ENCODE measurements at regions not wholly inside any gene's neighbourhood (a gene's known extent, or its start where the extent isn't known, plus 50 kb on each side); places are given as distances from the start of the nearest gene placed in this dataset.
A peak's percentile ranks its signal among the peaks of the same experiment; 100 is the strongest.

- no peaks in the 10 kb centered on the region for H3K27me3 ChIP-seq (ENCODE audit: control insufficient read depth in 1 of 2, insufficient read depth in 2 of 2, low read length in 1 of 2)
- DNase-seq (no peak), ATAC-seq (ENCODE audit: low FRiP score) (no peak)
- H3K4me3 ChIP-seq (ENCODE audit: low read length in 2 of 2), result no peak overlapping the region
- no peaks in the 10 kb centered on the region for H3K36me3 ChIP-seq (ENCODE audit: control insufficient read depth in 1 of 2, insufficient read depth in 2 of 2, low read length in 1 of 2)
- H3K27ac ChIP-seq (ENCODE audit: low read depth in 1 of 2, low read length in 2 of 2), result no peak overlapping the region
- intact Hi-C loops (cut with DNase I), result no loop called here
- peaks cover 2% of the 10 kb centered on the region for H3K9me3 ChIP-seq (ENCODE audit: control insufficient read depth, low read length)
- H3K4me1 ChIP-seq (ENCODE audit: control insufficient read depth in 1 of 2, insufficient read depth in 2 of 2, low read length in 2 of 2), result peaks cover 0 to 2% of the 10 kb centered on the region in 2 donors
- 98 to 100% methylated on average over 1 of the region's 1 CpG for WGBS, 2 donors
Observed at GRCh38 chr6:71079677-71080076, 122.8 kb upstream of the B3GAT2 start.

GRCh38 chr6:71080133-71080532 lies 123.3 kb upstream of the B3GAT2 start:
- no peak overlapping the region for H3K4me3 ChIP-seq (ENCODE audit: low read length in 2 of 2)
- intact Hi-C loops (cut with DNase I), result no loop called here
- H3K27me3 ChIP-seq (ENCODE audit: control insufficient read depth in 1 of 2, insufficient read depth in 2 of 2, low read length in 1 of 2), result no peaks in the 10 kb centered on the region
- 48 to 72% methylated on average over 2 of the region's 2 CpGs for WGBS, 2 donors
- no peaks in the 10 kb centered on the region for H3K36me3 ChIP-seq (ENCODE audit: control insufficient read depth in 1 of 2, insufficient read depth in 2 of 2, low read length in 1 of 2)
- H3K27ac ChIP-seq (ENCODE audit: low read depth in 1 of 2, low read length in 2 of 2), result no peak overlapping the region
- ATAC-seq (ENCODE audit: low FRiP score), result no peak
- peaks cover 0 to 2% of the 10 kb centered on the region in 2 donors for H3K4me1 ChIP-seq (ENCODE audit: control insufficient read depth in 1 of 2, insufficient read depth in 2 of 2, low read length in 2 of 2)
- no peak for DNase-seq
- H3K9me3 ChIP-seq (ENCODE audit: control insufficient read depth, low read length), result peaks cover 2% of the 10 kb centered on the region

GRCh38 chr6:71080826-71081225 lies 124.0 kb upstream of the B3GAT2 start:
- Histone ChIP-seq H3K27ac (ENCODE audit: low read depth in 1 of 2, low read length in 2 of 2) (no peak overlapping the region), H3K9me3 (ENCODE audit: control insufficient read depth, low read length) (peaks cover 2% of the 10 kb centered on the region), H3K36me3 (ENCODE audit: control insufficient read depth in 1 of 2, insufficient read depth in 2 of 2, low read length in 1 of 2) (no peaks in the 10 kb centered on the region), H3K27me3 (ENCODE audit: control insufficient read depth in 1 of 2, insufficient read depth in 2 of 2, low read length in 1 of 2) (no peaks in the 10 kb centered on the region), H3K4me3 (ENCODE audit: low read length in 2 of 2) (no peak overlapping the region), H3K4me1 (ENCODE audit: control insufficient read depth in 1 of 2, insufficient read depth in 2 of 2, low read length in 2 of 2) (peaks cover 0 to 2% of the 10 kb centered on the region in 2 donors)
- DNase-seq (no peak), ATAC-seq (ENCODE audit: low FRiP score) (no peak)
- intact Hi-C loops (cut with DNase I), result no loop called here
- WGBS, 2 donors, result 1 to 7% methylated on average over 4 of the region's 4 CpGs

- H3K27me3 ChIP-seq (ENCODE audit: control insufficient read depth in 1 of 2, insufficient read depth in 2 of 2, low read length in 1 of 2), result no peaks in the 10 kb centered on the region
- ATAC-seq (ENCODE audit: low FRiP score) (no peak), DNase-seq (no peak)
- H3K27ac ChIP-seq (ENCODE audit: low read depth in 1 of 2, low read length in 2 of 2), result no peak overlapping the region
- peak overlapping the region in 1 of 2 donors; percentile 69 for H3K4me3 ChIP-seq (ENCODE audit: low read length in 2 of 2)
- WGBS, 2 donors, result 22 to 24% methylated on average over 6 of the region's 6 CpGs
- peaks cover 0 to 2% of the 10 kb centered on the region in 2 donors for H3K4me1 ChIP-seq (ENCODE audit: control insufficient read depth in 1 of 2, insufficient read depth in 2 of 2, low read length in 2 of 2)
- peaks cover 2% of the 10 kb centered on the region for H3K9me3 ChIP-seq (ENCODE audit: control insufficient read depth, low read length)
- intact Hi-C loops (cut with DNase I), result no loop called here
- no peaks in the 10 kb centered on the region for H3K36me3 ChIP-seq (ENCODE audit: control insufficient read depth in 1 of 2, insufficient read depth in 2 of 2, low read length in 1 of 2)
Observed at GRCh38 chr6:71082033-71082650, 125.3 kb upstream of the B3GAT2 start.

GRCh38 chr6:71083308-71083820 lies 126.5 kb upstream of the B3GAT2 start:
- Histone ChIP-seq H3K27me3 (ENCODE audit: control insufficient read depth in 1 of 2, insufficient read depth in 2 of 2, low read length in 1 of 2) (no peaks in the 10 kb centered on the region), H3K9me3 (ENCODE audit: control insufficient read depth, low read length) (no peaks in the 10 kb centered on the region), H3K27ac (ENCODE audit: low read depth in 1 of 2, low read length in 2 of 2) (no peak overlapping the region), H3K4me3 (ENCODE audit: low read length in 2 of 2) (no peak overlapping the region), H3K36me3 (ENCODE audit: control insufficient read depth in 1 of 2, insufficient read depth in 2 of 2, low read length in 1 of 2) (no peaks in the 10 kb centered on the region), H3K4me1 (ENCODE audit: control insufficient read depth in 1 of 2, insufficient read depth in 2 of 2, low read length in 2 of 2) (peaks cover 0 to 2% of the 10 kb centered on the region in 2 donors)
- ATAC-seq (ENCODE audit: low FRiP score) (no peak), DNase-seq (no peak)
- intact Hi-C loops (cut with DNase I), result no loop called here
- 31 to 32% methylated on average over 6 of the region's 6 CpGs for WGBS, 2 donors

GRCh38 chr6:71088166-71088565 lies 131.3 kb upstream of the B3GAT2 start:
- Histone ChIP-seq H3K4me1 (ENCODE audit: control insufficient read depth in 1 of 2, insufficient read depth in 2 of 2, low read length in 2 of 2) (no peaks in the 10 kb centered on the region), H3K27me3 (ENCODE audit: control insufficient read depth in 1 of 2, insufficient read depth in 2 of 2, low read length in 1 of 2) (no peaks in the 10 kb centered on the region), H3K36me3 (ENCODE audit: control insufficient read depth in 1 of 2, insufficient read depth in 2 of 2, low read length in 1 of 2) (no peaks in the 10 kb centered on the region), H3K27ac (ENCODE audit: low read depth in 1 of 2, low read length in 2 of 2) (no peak overlapping the region), H3K9me3 (ENCODE audit: control insufficient read depth, low read length) (no peaks in the 10 kb centered on the region), H3K4me3 (ENCODE audit: low read length in 2 of 2) (no peak overlapping the region)
- ATAC-seq (ENCODE audit: low FRiP score) (no peak), DNase-seq (no peak)
- intact Hi-C loops (cut with DNase I), result no loop called here
- 89 to 94% methylated on average over 3 of the region's 3 CpGs for WGBS, 2 donors

GRCh38 chr6:71090217-71090616 lies 133.4 kb upstream of the B3GAT2 start:
- 74 to 82% methylated on average over 4 of the region's 4 CpGs for WGBS, 2 donors
- Histone ChIP-seq H3K9me3 (ENCODE audit: control insufficient read depth, low read length) (no peaks in the 10 kb centered on the region), H3K4me1 (ENCODE audit: control insufficient read depth in 1 of 2, insufficient read depth in 2 of 2, low read length in 2 of 2) (no peaks in the 10 kb centered on the region), H3K27ac (ENCODE audit: low read depth in 1 of 2, low read length in 2 of 2) (no peak overlapping the region), H3K4me3 (ENCODE audit: low read length in 2 of 2) (no peak overlapping the region), H3K36me3 (ENCODE audit: control insufficient read depth in 1 of 2, insufficient read depth in 2 of 2, low read length in 1 of 2) (no peaks in the 10 kb centered on the region), H3K27me3 (ENCODE audit: control insufficient read depth in 1 of 2, insufficient read depth in 2 of 2, low read length in 1 of 2) (no peaks in the 10 kb centered on the region)
- DNase-seq (no peak), ATAC-seq (ENCODE audit: low FRiP score) (no peak)
- intact Hi-C loops (cut with DNase I), result no loop called here

- WGBS, 2 donors, result 83 to 91% methylated on average over 5 of the region's 5 CpGs
- ATAC-seq (ENCODE audit: low FRiP score), result no peak
- no peak for DNase-seq
- Histone ChIP-seq H3K4me1 (ENCODE audit: control insufficient read depth in 1 of 2, insufficient read depth in 2 of 2, low read length in 2 of 2) (no peaks in the 10 kb centered on the region), H3K27me3 (ENCODE audit: control insufficient read depth in 1 of 2, insufficient read depth in 2 of 2, low read length in 1 of 2) (no peaks in the 10 kb centered on the region), H3K4me3 (ENCODE audit: low read length in 2 of 2) (no peak overlapping the region), H3K36me3 (ENCODE audit: control insufficient read depth in 1 of 2, insufficient read depth in 2 of 2, low read length in 1 of 2) (no peaks in the 10 kb centered on the region), H3K27ac (ENCODE audit: low read depth in 1 of 2, low read length in 2 of 2) (no peak overlapping the region), H3K9me3 (ENCODE audit: control insufficient read depth, low read length) (no peaks in the 10 kb centered on the region)
- intact Hi-C loops (cut with DNase I), result no loop called here
Observed at GRCh38 chr6:71091167-71091566, 134.3 kb upstream of the B3GAT2 start.

GRCh38 chr6:71091956-71092355 lies 135.1 kb upstream of the B3GAT2 start:
- ATAC-seq (ENCODE audit: low FRiP score) (no peak), DNase-seq (no peak)
- no peaks in the 10 kb centered on the region for H3K9me3 ChIP-seq (ENCODE audit: control insufficient read depth, low read length)
- H3K27me3 ChIP-seq (ENCODE audit: control insufficient read depth in 1 of 2, insufficient read depth in 2 of 2, low read length in 1 of 2), result no peaks in the 10 kb centered on the region
- H3K4me1 ChIP-seq (ENCODE audit: control insufficient read depth in 1 of 2, insufficient read depth in 2 of 2, low read length in 2 of 2), result no peaks in the 10 kb centered on the region
- no peaks in the 10 kb centered on the region for H3K36me3 ChIP-seq (ENCODE audit: control insufficient read depth in 1 of 2, insufficient read depth in 2 of 2, low read length in 1 of 2)
- no peak overlapping the region for H3K27ac ChIP-seq (ENCODE audit: low read depth in 1 of 2, low read length in 2 of 2)
- 93 to 94% methylated on average over 1 of the region's 1 CpG for WGBS, 2 donors
- no peak overlapping the region for H3K4me3 ChIP-seq (ENCODE audit: low read length in 2 of 2)
- intact Hi-C loops (cut with DNase I), result no loop called here
